ENCODE measurements at regions not wholly inside any gene's neighbourhood (a gene's known extent, or its start where the extent isn't known, plus 50 kb on each side); places are given as distances from the start of the nearest gene placed in this dataset.

DNA sequence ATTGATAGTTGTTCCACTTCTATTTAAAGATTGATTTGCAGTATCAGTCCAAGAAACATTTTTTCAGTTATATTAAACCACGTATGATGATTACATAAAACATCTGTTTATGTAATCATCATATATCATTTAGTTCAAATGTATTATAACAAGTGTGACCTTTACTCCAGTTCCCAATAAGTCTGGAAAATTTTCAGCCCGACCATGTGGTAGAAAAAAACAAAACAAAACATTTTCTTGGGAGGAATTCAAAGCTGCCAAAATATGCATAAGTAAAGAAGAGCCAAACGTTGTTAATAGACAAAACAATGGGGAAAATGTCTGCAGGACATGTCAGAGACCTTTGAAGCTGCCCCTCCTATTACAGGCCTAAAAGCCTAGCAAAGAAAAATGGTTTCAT is 709.1 kb downstream of the FAT4 start:
- TF ChIP-seq POLR2A (IDR thresholded peaks at IDR 0.05; ENCODE audit: low read depth, low read length): no peak
- TF ChIP-seq, protein P1, sequence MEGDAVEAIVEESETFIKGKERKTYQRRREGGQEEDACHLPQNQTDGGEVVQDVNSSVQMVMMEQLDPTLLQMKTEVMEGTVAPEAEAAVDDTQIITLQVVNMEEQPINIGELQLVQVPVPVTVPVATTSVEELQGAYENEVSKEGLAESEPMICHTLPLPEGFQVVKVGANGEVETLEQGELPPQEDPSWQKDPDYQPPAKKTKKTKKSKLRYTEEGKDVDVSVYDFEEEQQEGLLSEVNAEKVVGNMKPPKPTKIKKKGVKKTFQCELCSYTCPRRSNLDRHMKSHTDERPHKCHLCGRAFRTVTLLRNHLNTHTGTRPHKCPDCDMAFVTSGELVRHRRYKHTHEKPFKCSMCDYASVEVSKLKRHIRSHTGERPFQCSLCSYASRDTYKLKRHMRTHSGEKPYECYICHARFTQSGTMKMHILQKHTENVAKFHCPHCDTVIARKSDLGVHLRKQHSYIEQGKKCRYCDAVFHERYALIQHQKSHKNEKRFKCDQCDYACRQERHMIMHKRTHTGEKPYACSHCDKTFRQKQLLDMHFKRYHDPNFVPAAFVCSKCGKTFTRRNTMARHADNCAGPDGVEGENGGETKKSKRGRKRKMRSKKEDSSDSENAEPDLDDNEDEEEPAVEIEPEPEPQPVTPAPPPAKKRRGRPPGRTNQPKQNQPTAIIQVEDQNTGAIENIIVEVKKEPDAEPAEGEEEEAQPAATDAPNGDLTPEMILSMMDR (IDR thresholded peaks at IDR 0.05; ENCODE audit: extremely low read depth in 1 of 2, insufficient read depth in 1 of 2, low read depth in 1 of 2, low read length in 2 of 2): no peak
- no peak for TF ChIP-seq EZH2 (IDR thresholded peaks at IDR 0.05; ENCODE audit: borderline replicate concordance, low read depth, low read length, severe bottlenecking)
- TF ChIP-seq FOS (IDR thresholded peaks at IDR 0.05; ENCODE audit: borderline replicate concordance, insufficient read depth, low read length): no peak
- TF ChIP-seq GATA2 (IDR thresholded peaks at IDR 0.05; ENCODE audit: insufficient read depth, insufficient read length, low read depth, low read length): no peak
- TF ChIP-seq MYC (IDR thresholded peaks at IDR 0.05; ENCODE audit: low read depth, low read length): no peak
- TF ChIP-seq, protein P2, sequence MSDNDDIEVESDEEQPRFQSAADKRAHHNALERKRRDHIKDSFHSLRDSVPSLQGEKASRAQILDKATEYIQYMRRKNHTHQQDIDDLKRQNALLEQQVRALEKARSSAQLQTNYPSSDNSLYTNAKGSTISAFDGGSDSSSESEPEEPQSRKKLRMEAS (IDR thresholded peaks at IDR 0.05; ENCODE audit: insufficient read depth, insufficient read length): no peak
